HG02610 (cell line): ENCODE measurements at regions not wholly inside any gene's neighbourhood (a gene's known extent, or its start where the extent isn't known, plus 50 kb on each side); places are given as distances from the start of the nearest gene placed in this dataset.
"Not testable (repeated sequence)": the region's sequence is repeated elsewhere in the genome, so short reads cannot be mapped to it uniquely, and the experiment has no call there.

Experiments used
- ATAC-seq: cut with Tn5 transposase; IDR thresholded peaks from one replicate; pipeline ENCODE4 v1.9.1; 2021; ENCODE audit warnings: mild to moderate bottlenecking, moderate library complexity; ENCODE audit not compliant: unreplicated experiment

- ATAC-seq: no peak
These were observed 479.5 kb upstream of the SMARCA2 start for GRCh38 chr9:1535599-1535998.

GRCh38 chr9:1536522-1537170, 478.5 kb upstream of the SMARCA2 start:
- peak; percentile 74 for ATAC-seq

GRCh38 chr9:1538301-1538700, 476.8 kb upstream of the SMARCA2 start:
- ATAC-seq: no peak

GRCh38 chr9:1539216-1539615, 475.9 kb upstream of the SMARCA2 start:
- no peak for ATAC-seq

GRCh38 chr9:1550636-1551035, 464.5 kb upstream of the SMARCA2 start:
- ATAC-seq: no peak

- no peak for ATAC-seq
These were observed 460.8 kb upstream of the SMARCA2 start for GRCh38 chr9:1554081-1555035.

- ATAC-seq: not testable (repeated sequence)
These were observed 456.5 kb upstream of the SMARCA2 start for GRCh38 chr9:1558666-1559065.

GRCh38 chr9:1575939-1576338, 439.2 kb upstream of the SMARCA2 start:
- ATAC-seq: no peak

- no peak for ATAC-seq
These were observed 434.9 kb upstream of the SMARCA2 start for GRCh38 chr9:1580215-1580614.

GRCh38 chr9:1581926-1582325, 433.2 kb upstream of the SMARCA2 start:
- no peak for ATAC-seq

- no peak for ATAC-seq
These were observed 423.8 kb upstream of the SMARCA2 start for GRCh38 chr9:1591310-1591709.

- no peak for ATAC-seq
These were observed 416.9 kb upstream of the SMARCA2 start for GRCh38 chr9:1598270-1598669.

GRCh38 chr9:1599961-1600360, 415.2 kb upstream of the SMARCA2 start:
- no peak for ATAC-seq

- peak; percentile 79 for ATAC-seq
These were observed 410.1 kb upstream of the SMARCA2 start for GRCh38 chr9:1604942-1605560.

- ATAC-seq: no peak
These were observed 408.9 kb upstream of the SMARCA2 start for GRCh38 chr9:1606253-1606652.

- no peak for ATAC-seq
These were observed 402.3 kb upstream of the SMARCA2 start for GRCh38 chr9:1612886-1613285.

- ATAC-seq: no peak
These were observed 397.7 kb upstream of the SMARCA2 start for GRCh38 chr9:1617419-1617818.

- ATAC-seq: no peak
These were observed 395.0 kb upstream of the SMARCA2 start for GRCh38 chr9:1619915-1620710.

- no peak for ATAC-seq
These were observed 377.7 kb upstream of the SMARCA2 start for GRCh38 chr9:1637401-1637800.

- no peak for ATAC-seq
These were observed 376.0 kb upstream of the SMARCA2 start for GRCh38 chr9:1639166-1639565.

GRCh38 chr9:1647776-1648175, 367.4 kb upstream of the SMARCA2 start:
- ATAC-seq: no peak
